Fibroblast of gingiva (primary cell): ENCODE measurements at regions not wholly inside any gene's neighbourhood (a gene's known extent, or its start where the extent isn't known, plus 50 kb on each side); places are given as distances from the start of the nearest gene placed in this dataset.
"Not testable (repeated sequence)": the region's sequence is repeated elsewhere in the genome, so short reads cannot be mapped to it uniquely, and the experiment has no call there.

Source experiments
- DNase-seq: peaks from one replicate; pipeline ENCODE4 v3.0.0-alpha.2; 2011; ENCODE audit warnings: low read depth

- no peak for DNase-seq
Measured at GRCh38 chr5:98206566-98206965, 566.9 kb upstream of the RGMB start.

- DNase-seq = no peak
Measured at GRCh38 chr5:98209418-98209817, 564.0 kb upstream of the RGMB start.

- DNase-seq = no peak
Measured at GRCh38 chr5:98214240-98215051, 559.0 kb upstream of the RGMB start.

DNA sequence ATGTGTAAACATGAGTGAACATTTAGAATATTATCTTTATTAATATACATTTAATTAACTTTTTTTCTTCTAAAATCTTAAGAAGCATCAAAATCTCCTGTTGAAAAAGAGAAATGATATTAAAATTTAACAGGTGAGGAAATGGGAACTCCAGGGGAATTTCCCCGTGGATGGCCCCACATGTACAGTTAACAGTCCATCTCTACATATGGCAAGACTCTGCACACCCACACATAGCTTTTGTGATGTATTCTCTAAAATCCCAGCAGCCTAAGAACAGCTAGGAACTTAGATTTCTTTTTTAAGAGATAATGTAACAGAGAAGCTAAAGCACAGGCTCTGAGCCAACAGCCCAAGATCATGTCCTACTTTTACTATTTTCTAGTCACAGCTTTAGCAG, 556.3 kb upstream of the RGMB start:
- DNase-seq = no peak

DNA sequence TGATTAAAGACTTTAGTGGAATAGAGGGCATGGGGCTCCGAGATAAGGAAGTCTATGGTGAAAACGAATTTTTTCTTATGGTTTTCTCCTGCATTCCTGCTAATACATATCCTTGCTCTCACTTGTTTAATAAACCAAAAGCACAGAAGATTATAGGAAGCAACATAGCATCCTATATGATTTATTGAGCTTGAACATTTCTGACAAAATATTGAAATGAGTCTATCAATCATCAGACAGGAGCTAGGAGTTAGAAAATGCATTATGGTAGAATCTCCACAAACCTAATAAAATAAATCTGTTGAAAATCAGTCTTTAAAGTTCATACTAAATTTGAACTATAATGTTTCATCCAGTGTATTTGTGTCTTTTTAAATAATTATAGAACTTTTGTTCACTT, 554.6 kb upstream of the RGMB start:
- no peak for DNase-seq

DNA sequence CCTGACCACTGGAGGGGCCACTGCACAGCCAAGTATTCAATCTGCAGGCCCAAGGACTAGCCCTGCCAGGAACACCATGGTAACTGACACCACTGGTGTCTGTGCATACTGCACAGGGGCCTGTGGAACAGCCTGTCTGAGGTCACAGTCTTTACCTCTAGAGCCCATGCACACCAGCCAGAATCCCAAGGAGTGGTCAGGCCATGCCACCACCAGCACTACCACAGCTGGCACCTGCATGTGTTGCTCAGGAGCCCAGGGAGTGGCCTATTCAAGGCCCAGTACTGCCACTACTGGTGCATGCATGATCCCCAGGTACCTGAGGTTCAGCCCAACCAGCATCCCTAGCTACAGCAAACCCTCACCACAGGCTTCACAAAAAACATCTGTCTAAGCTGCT, 546.0 kb upstream of the RGMB start:
- no peak for DNase-seq

DNA sequence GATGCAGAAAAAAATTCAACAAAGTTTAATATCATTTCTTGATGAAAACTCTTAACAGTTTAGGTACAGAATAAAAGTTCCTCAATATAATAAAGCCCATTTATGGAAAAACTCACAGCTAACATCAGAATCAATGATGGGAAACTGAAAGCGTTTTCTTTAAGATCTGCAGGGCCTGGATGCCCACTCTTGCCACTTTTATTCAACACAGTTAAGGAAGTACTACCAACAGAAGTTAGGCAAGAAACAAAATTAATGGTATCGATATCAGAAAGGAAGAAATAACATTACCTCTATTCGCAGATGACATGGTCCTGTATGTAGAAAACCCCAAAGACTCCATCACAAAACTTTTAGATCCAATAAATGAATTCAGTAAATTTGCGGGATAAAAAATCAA, 542.4 kb upstream of the RGMB start:
- DNase-seq = no peak

DNA sequence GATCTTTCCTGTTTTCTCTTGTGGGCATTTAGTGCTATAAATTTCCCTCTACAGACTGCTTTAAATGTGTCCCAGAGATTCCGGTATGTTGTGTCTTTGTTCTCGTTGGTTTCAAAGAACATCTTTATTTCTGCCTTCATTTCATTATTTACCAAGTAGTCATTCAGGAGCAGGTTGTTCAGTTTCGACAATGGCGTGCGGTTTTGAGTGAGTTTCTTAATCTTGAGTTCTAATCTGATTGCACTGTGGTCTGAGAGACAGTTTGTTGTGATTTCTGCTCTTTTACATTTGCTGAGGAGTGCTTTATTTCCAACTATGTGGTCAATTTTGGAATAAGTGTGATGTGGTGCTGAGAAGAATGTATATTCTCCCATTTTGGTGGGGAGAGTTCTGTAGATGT, 535.7 kb upstream of the RGMB start:
- DNase-seq = not testable (repeated sequence)

- no peak for DNase-seq
Measured at GRCh38 chr5:98243972-98244371, 529.5 kb upstream of the RGMB start.

GRCh38 chr5:98248949-98249348, 524.5 kb upstream of the RGMB start:
- peak; percentile 58 for DNase-seq

DNA sequence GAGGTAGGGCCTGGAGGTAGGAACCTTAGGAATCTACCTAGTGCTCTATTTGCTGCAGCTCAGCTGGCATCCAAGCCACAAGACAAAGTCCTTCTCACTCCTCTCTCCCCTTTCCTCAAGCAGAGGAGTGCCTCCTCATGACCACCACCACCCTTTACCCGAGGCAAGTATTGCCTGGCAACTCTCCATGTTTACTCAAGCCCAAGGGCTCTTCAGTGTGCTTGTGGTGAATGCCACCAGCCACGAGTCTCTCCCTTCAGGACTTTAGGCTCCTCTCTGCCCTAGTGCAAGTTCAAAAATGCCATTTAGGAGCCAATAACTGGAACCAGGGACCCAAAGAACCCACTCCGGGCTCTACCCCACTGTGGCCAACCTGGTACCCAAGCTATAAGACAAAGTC, 514.5 kb upstream of the RGMB start:
- no peak for DNase-seq

DNA sequence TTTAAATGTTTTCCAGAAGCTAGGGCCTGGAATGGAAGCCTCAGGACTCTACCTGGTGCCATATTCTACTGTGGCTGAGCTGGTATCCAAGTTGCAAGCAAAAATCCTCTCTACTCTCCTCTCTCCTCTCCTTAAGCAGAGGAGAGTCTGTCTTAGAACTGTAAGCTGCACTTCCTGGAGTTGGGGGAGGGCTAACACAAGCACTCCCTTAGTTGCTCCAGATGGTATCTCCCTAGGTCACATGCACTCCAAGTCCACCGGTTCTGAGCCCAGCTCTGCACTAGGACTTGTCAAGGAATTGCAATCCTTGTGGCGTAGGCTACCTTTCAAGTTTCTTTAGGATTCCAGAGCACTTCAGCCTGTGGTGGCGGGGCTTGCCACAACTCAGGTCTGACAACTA, 513.9 kb upstream of the RGMB start:
- no peak for DNase-seq

GRCh38 chr5:98263084-98263483, 510.4 kb upstream of the RGMB start:
- no peak for DNase-seq

- DNase-seq = no peak
Measured at GRCh38 chr5:98268162-98268860, 505.2 kb upstream of the RGMB start.

DNA sequence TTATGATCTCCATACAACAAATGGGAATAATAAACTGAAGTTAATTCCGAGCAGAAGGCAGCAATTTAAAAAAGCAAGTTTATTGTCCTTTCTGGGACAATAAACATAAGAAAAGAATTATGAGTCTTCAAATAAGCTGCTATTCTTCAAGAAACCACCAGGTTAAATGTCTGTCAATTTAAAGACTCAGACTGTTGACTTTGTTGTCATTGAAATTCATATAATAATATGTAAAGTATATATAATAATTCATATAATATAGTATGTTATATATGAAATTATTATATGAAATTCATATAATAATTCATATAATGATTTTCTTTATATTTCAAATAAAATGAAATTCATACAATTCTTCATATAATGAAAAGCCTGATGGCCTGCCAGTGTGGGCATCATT, 497.5 kb upstream of the RGMB start:
- DNase-seq = no peak

DNA sequence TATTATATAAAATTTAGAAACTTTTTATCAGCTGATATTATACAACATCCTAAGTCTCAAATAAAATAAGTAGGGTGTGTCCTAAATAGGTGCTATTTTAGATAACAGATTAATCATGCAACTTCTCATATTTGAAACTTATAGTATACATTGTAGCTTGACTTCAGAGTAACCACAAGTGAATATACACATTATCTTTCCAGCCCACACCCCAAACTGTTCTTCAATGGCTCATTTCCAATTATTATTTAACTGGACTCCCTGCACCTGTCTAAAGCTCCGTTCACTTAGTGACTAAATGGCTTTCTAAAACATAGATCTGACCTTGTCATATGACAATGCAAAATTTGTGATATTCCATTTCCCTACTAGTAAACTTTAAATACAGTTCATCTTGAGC, 490.9 kb upstream of the RGMB start:
- DNase-seq = no peak

DNA sequence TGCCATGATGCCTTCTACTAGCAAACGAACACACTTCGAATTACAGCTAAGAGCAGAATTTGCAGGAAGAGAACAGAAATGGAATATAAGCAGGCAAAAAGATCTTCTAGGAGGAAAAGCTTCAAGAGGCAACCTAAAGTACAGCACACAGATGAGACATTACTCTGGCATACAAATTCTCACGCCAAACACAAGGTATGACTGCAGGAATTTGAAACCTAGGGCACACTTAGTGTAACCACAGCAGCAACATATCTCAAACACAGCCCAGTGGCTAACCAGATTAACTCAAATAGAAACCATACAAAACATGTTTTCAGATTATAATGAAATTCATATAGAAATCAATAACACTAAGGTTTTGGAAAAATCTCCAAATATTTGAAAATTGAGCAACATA, 481.0 kb upstream of the RGMB start:
- DNase-seq = no peak

DNA sequence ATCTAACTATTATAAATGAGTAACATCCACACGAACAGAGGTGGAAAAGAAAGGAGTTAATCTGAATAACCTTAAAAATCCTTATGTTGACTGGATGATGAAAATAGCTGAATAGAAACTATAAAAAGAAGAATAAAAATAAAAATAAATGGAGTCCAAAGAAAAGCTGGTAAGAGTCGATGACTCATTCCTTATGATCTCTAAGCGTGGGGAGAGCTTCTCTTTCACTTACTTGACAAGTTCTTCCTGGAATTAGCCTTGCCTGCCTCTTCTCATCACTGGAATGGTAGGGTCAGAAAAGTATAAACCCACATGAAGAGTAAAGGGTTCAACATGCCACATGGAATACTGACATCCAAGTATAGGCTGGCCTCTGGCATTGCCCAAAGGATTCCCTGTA, 477.0 kb upstream of the RGMB start:
- peak; percentile 6 for DNase-seq

DNA sequence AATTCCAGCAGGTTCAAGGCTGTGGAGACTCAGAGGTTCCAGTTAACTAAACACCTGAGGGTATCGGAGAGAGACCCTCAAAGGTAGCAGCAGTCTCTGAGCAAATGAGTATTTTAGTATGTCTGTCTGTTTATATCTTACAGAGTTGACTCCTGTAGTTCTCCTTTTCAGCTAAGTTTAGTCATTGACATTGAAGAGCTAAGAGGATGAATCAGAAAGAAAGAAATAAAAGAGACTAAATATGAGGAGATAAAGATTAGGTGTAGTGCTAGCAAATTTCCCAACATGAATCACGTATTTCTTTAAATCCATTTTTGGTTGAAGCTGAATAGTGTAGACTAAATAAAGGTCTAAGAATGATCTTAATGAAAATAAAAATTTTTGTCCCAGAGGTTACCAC, 474.0 kb upstream of the RGMB start:
- no peak for DNase-seq

- DNase-seq = no peak
Measured at GRCh38 chr5:98301547-98301946, 471.9 kb upstream of the RGMB start.

GRCh38 chr5:98307811-98308210, 465.7 kb upstream of the RGMB start:
- peak; percentile 39 for DNase-seq

GRCh38 chr5:98308231-98308630, 465.2 kb upstream of the RGMB start:
- peak; percentile 17 for DNase-seq

- no peak for DNase-seq
Measured at GRCh38 chr5:98308960-98309359, 464.5 kb upstream of the RGMB start.
